ENCODE measurements at regions not wholly inside any gene's neighbourhood (a gene's known extent, or its start where the extent isn't known, plus 50 kb on each side); places are given as distances from the start of the nearest gene placed in this dataset.

DNA sequence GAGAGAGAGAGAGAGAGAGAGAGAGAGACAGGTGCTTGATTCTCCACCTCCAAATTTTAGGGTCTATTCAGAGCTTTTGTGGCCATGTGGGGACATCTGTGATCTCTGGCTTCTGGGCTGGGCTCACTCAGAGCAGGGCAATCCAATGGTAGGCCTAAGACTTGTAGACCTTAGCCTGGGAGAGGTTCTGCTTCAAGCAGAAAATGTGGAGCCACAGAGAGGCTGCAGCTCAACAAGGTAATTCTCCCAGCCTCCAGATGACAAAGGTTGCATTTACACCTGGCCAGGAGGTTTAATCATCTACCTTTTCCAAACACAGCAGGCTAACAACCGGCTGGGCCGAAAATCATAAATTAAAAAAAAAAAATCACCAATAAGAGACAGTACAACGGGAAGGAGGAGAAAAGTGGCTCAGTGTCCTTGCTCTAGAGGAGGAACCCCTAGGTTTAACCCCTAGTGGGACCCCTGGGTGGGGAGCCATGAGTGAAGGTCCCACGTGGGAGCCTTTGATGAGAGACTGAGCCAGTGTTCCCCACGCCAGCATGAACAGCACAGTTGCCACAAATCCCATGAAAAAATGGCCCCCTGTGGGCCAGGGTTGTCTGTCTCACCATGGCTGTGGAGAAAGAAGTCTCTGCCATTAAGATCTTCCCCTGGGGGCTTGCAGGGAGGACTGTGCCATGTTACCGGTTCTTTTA lies 124.0 kb upstream of the GATA6 start:
- DNase-seq = no peak
- H3K27ac ChIP-seq = no peak overlapping the region
- no peak overlapping the region for H3K4me3 ChIP-seq
- 14 to 67% methylated on average over 6 of the region's 6 CpGs for WGBS, 2 donors
- H3K9me3 ChIP-seq = no peaks in the 10 kb centered on the region
- H3K4me1 ChIP-seq = no peaks in the 10 kb centered on the region
- TF ChIP-seq, protein P1, sequence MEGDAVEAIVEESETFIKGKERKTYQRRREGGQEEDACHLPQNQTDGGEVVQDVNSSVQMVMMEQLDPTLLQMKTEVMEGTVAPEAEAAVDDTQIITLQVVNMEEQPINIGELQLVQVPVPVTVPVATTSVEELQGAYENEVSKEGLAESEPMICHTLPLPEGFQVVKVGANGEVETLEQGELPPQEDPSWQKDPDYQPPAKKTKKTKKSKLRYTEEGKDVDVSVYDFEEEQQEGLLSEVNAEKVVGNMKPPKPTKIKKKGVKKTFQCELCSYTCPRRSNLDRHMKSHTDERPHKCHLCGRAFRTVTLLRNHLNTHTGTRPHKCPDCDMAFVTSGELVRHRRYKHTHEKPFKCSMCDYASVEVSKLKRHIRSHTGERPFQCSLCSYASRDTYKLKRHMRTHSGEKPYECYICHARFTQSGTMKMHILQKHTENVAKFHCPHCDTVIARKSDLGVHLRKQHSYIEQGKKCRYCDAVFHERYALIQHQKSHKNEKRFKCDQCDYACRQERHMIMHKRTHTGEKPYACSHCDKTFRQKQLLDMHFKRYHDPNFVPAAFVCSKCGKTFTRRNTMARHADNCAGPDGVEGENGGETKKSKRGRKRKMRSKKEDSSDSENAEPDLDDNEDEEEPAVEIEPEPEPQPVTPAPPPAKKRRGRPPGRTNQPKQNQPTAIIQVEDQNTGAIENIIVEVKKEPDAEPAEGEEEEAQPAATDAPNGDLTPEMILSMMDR (IDR thresholded peaks at IDR 0.05) = no peak
- no peak for TF ChIP-seq POLR2AphosphoS5 (IDR thresholded peaks at IDR 0.05)
- TF ChIP-seq POLR2A (IDR thresholded peaks at IDR 0.05) = no peak
- TF ChIP-seq EP300 (IDR thresholded peaks at IDR 0.05) = no peak
- H3K27me3 ChIP-seq = no peaks in the 10 kb centered on the region
- intact Hi-C loops (cut with DNase I) = no loop called here
- no peaks in the 10 kb centered on the region for H3K36me3 ChIP-seq

DNA sequence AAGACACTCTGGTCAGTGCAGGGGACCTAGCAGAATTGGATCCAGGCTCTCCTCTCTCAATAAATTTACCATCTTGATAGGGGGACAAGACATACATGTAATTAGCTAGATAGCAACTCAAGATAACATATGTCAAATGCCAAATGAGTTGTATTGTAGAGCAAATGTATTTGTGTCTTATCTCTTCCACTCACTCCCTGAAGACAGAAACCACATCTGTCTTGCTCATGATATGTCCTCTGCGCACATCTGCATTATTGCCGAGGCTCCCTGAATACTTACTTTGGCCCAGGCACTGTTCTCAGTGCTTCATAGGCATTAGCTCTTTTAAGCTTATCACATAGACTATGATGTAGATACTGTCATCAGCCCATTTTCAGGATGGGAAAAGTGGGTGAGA lies 122.9 kb upstream of the GATA6 start:
- Histone ChIP-seq H3K27me3 (no peaks in the 10 kb centered on the region), H3K4me3 (no peak overlapping the region), H3K36me3 (no peaks in the 10 kb centered on the region), H3K9me3 (no peaks in the 10 kb centered on the region), H3K4me1 (no peaks in the 10 kb centered on the region), H3K27ac (no peak overlapping the region)
- TF ChIP-seq, protein P1 (IDR thresholded peaks at IDR 0.05) = no peak
- no peak for TF ChIP-seq EP300 (IDR thresholded peaks at IDR 0.05)
- no peak for TF ChIP-seq POLR2AphosphoS5 (IDR thresholded peaks at IDR 0.05)
- TF ChIP-seq POLR2A (IDR thresholded peaks at IDR 0.05) = no peak
- DNase-seq = no peak
- WGBS, 2 donors = 92 to 94% methylated on average over 2 of the region's 2 CpGs
- intact Hi-C loops (cut with DNase I) = no loop called here

DNA sequence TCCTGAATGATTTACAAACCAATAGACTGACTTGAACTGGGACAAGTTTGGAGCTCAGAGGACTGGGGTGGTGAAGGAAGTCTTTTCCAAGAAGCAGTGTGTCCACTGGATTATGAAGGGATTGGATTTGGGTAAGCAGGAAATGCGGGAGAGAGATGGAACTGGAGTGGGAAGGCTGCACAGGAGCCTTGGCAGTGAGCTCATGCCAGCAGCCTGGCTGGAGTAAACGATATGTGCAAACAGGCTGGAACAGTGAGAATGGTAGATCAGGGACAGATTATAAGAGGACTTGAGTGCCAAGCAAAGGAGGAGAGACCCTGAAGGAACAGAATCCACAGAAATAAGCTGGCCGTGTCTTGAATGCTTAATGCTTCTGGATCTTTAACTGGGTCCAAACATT lies 121.9 kb upstream of the GATA6 start:
- no peaks in the 10 kb centered on the region for H3K4me1 ChIP-seq
- intact Hi-C loops (cut with DNase I) = no loop called here
- TF ChIP-seq EP300 (IDR thresholded peaks at IDR 0.05) (no peak), POLR2AphosphoS5 (IDR thresholded peaks at IDR 0.05) (no peak), POLR2A (IDR thresholded peaks at IDR 0.05) (no peak)
- TF ChIP-seq, protein P1 (IDR thresholded peaks at IDR 0.05) = no peak
- no peak for DNase-seq
- no peak overlapping the region for H3K4me3 ChIP-seq
- H3K27me3 ChIP-seq = no peaks in the 10 kb centered on the region
- H3K36me3 ChIP-seq = no peaks in the 10 kb centered on the region
- no peaks in the 10 kb centered on the region for H3K9me3 ChIP-seq
- H3K27ac ChIP-seq = no peak overlapping the region
- WGBS, 2 donors = 48 to 77% methylated on average over 3 of the region's 3 CpGs

DNA sequence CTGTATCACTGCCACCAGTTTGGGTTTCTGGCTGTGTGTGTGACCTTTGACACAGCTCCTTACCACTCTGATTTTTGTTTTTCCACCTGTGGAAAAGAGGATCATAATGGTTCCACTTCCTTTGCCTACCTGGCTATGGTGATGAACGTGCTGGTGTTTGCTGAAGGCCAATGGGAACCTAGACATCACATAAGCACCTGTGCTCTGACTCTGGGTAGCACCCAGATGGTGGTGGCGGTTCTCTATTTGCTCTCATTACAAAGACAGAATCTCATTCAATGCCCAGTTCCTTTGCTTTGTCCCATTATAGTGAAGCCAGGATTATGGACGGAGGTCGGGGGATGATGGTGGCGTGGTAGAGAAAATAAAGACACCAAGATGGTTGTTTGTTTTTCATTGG lies 121.2 kb upstream of the GATA6 start:
- Histone ChIP-seq H3K27ac (no peak overlapping the region), H3K36me3 (no peaks in the 10 kb centered on the region), H3K27me3 (no peaks in the 10 kb centered on the region), H3K4me3 (no peak overlapping the region), H3K9me3 (no peaks in the 10 kb centered on the region), H3K4me1 (no peaks in the 10 kb centered on the region)
- TF ChIP-seq EP300 (IDR thresholded peaks at IDR 0.05) = no peak
- no peak for TF ChIP-seq POLR2A (IDR thresholded peaks at IDR 0.05)
- TF ChIP-seq POLR2AphosphoS5 (IDR thresholded peaks at IDR 0.05) = no peak
- TF ChIP-seq, protein P1 (IDR thresholded peaks at IDR 0.05) = no peak
- intact Hi-C loops (cut with DNase I) = no loop called here
- 82 to 87% methylated on average over 5 of the region's 5 CpGs for WGBS, 2 donors
- no peak for DNase-seq
